Keratinocyte (primary cell): ENCODE measurements at regions not wholly inside any gene's neighbourhood (a gene's known extent, or its start where the extent isn't known, plus 50 kb on each side); places are given as distances from the start of the nearest gene placed in this dataset.

Experiments used
- EZH2 ChIP-seq: IDR thresholded peaks from one replicate; pipeline ENCODE4 v1.6.1; 2012; ENCODE audit warnings: inconsistent platforms, mild to moderate bottlenecking, low read length, moderate library complexity
- TF ChIP-seq, protein P1 (sequence below), 3 experiments: IDR thresholded peaks in 1 of 3; conservative IDR thresholded peaks in 1 of 3; optimal IDR thresholded peaks in 1 of 3; 2 replicates in 2 of 3; 3 replicates in 1 of 3; pipeline versions ENCODE3 to v1.5.1; 2011; ENCODE audit warnings: low read length in 3 of 3, mild to moderate bottlenecking in 3 of 3, moderate library complexity in 2 of 3, control low read depth in 1 of 3, inconsistent platforms in 1 of 3; ENCODE audit not compliant: insufficient read depth in 2 of 3; ENCODE audit errors: extremely low read depth in 1 of 3

DNA sequence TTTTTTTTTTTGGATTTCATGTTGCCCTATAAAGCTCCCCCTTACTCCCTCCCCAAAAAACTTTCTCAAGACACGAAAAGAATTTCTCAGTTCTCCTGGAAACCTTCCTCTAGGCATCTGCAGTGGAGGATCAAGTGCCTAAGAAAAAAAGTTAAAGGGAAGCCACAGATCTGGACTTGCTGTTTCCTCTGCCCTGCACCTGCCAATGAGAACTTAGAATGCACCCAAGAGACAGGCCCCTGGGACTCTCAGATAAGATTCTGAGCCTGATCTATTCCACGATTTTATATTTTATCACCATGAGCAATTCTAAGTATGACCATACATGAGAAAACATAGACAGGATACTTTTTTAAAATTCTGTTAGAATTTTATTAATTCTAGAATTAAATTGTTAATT lies 728.9 kb downstream of the BCL11B start:
- TF ChIP-seq EZH2 = no peak
- TF ChIP-seq, protein P1, sequence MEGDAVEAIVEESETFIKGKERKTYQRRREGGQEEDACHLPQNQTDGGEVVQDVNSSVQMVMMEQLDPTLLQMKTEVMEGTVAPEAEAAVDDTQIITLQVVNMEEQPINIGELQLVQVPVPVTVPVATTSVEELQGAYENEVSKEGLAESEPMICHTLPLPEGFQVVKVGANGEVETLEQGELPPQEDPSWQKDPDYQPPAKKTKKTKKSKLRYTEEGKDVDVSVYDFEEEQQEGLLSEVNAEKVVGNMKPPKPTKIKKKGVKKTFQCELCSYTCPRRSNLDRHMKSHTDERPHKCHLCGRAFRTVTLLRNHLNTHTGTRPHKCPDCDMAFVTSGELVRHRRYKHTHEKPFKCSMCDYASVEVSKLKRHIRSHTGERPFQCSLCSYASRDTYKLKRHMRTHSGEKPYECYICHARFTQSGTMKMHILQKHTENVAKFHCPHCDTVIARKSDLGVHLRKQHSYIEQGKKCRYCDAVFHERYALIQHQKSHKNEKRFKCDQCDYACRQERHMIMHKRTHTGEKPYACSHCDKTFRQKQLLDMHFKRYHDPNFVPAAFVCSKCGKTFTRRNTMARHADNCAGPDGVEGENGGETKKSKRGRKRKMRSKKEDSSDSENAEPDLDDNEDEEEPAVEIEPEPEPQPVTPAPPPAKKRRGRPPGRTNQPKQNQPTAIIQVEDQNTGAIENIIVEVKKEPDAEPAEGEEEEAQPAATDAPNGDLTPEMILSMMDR (optimal IDR thresholded peaks at IDR 0.05 in 1 of 3, IDR thresholded peaks at IDR 0.05 in 1 of 3, conservative IDR thresholded peaks at IDR 0.05 in 1 of 3; ENCODE audit: extremely low read depth in 1 of 3, insufficient read depth in 2 of 3, low read length in 3 of 3) = no peak
